ENCODE measurements at regions not wholly inside any gene's neighbourhood (a gene's known extent, or its start where the extent isn't known, plus 50 kb on each side); places are given as distances from the start of the nearest gene placed in this dataset.
A peak's percentile ranks its signal among the peaks of the same experiment; 100 is the strongest.
"Not testable (repeated sequence)": the region's sequence is repeated elsewhere in the genome, so short reads cannot be mapped to it uniquely, and the experiment has no call there.

DNA sequence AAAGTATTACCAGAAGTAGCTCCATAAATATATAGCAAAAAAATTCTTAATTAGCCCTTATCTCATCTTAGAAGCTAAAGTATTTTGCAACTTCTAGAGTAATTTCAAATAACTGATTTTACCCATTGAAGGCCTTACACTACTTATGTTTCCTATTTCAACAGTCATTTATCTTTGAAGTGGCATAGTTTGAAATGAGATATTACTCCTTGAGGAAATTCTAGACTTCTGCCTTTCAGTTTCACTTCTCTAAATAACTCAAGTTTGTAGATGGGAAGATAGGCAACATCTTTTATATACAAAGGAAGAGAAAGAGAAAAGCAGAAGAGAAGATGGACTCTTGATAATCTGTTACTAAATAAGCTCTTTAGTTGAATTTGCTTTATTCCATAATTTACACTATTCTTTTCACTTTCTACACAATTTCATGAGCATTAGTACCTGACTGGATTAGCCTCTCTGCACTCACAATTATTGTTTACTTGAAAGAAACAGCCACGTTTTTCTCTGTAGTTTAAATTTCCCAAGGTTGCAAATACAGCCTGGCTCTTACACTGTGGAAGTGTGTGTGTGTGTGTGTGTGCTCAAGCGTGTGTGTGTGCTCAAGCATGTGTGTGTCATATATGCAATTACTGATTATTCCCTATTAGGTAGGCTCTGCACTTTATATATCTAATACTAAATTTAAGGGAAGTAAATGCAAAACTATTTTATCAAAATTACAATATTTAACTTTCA is 60.6 kb upstream of the EMB start:
- TF ChIP-seq CTCF (IDR thresholded peaks at IDR 0.05) (no peak), ZFX (IDR thresholded peaks at IDR 0.05; ENCODE audit: borderline replicate concordance) (no peak)
- no peak overlapping the region for H3K27ac ChIP-seq

DNA sequence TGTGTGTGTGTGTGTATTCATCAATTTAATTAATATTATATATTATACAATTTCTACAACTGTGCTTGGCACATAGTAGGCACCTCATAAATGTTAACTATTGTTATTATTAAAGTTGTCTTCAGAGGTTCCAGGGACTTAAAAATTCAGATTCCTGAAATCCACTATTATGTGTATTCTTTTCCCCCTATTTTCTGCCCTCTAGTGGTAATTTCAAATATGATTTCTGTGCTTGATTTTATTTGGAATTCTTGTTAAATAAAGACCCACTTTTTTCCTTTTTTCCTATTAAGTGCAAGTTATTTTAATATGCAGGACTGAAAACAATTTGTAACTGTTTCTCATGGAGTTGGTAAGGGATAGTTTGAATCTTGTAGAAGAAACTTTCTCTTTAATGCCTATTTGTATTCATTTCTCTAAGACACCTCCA is 72.0 kb upstream of the EMB start:
- peak; percentile 59 for TF ChIP-seq CTCF (IDR thresholded peaks at IDR 0.05)
- H3K27ac ChIP-seq = not testable (repeated sequence)

GRCh38 chr5:50521060-50521459 is 80.0 kb upstream of the EMB start:
- H3K27ac ChIP-seq = not testable (repeated sequence)

DNA sequence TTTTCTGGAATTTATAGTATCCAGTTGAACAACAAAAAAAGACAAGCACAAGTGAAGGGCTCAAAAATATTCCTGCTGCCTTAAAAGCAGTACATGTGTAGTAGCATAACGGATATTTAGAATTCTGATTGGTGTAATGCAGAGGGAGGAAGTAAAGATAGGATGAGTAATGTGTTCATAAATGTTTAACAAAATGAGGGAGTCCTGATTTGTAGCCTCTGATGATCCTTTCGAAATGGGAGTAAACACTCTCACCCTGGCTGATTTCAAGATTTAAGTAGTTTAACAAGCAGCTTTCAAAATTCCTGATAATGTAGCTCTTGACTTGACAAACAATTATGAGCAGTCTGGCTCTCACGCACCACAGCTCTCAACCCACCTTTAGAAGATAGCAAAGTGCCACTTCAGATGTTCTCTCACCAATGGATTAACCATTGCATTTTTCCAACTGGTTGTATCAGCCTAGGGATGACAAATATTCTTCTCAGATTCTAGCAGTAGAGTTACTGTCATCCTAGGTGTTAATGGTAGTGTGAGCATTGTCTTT is 86.5 kb upstream of the EMB start:
- H3K27ac ChIP-seq = not testable (repeated sequence)

DNA sequence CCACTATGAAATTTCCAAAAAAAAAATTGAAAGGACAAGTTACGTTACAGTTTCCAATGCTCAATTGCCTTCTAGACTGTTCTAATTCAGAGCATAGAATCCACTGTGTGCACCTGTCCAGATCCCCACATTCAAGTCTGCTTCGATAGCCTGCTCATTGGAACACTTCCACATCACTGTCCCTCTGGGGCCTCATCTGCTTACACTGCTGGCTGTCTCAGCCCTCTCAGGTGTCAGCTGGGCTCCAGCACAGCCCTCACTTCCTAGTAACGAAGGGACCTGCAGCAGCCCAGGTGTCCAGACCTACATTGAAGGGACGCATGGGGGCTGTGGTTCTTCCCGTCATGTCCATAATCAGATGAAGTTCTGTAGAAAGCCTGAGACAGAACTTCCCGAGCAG is 94.3 kb upstream of the EMB start:
- TF ChIP-seq ZFX (IDR thresholded peaks at IDR 0.05; ENCODE audit: borderline replicate concordance) (no peak), CTCF (IDR thresholded peaks at IDR 0.05) (no peak)
- no peak overlapping the region for H3K27ac ChIP-seq

GRCh38 chr5:50537534-50537933 is 96.4 kb upstream of the EMB start:
- H3K27ac ChIP-seq = not testable (repeated sequence)

GRCh38 chr5:50547303-50547702 is 106.2 kb upstream of the EMB start:
- TF ChIP-seq CTCF (IDR thresholded peaks at IDR 0.05) (no peak), ZFX (IDR thresholded peaks at IDR 0.05; ENCODE audit: borderline replicate concordance) (no peak)
- no peak overlapping the region for H3K27ac ChIP-seq

DNA sequence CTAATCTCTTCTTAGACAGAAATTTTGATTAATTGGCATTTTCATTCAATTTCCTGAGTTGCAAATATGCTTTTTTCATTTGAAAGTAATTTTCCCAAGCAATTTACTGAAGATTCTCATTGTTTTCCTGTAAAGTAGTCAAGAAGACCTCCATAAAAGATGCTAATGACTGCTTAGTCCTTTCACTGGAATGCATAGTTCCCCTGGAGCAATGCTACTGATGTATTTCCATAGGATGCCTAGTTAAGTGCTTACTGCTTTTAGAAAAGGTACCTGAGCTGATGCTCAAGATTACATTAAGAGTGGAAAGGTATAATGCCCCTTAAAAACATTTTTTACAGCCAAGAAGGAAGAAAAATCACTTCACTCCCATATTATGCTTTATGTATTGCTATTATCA is 109.2 kb upstream of the EMB start:
- no peak overlapping the region for H3K27ac ChIP-seq
- TF ChIP-seq CTCF (IDR thresholded peaks at IDR 0.05) = no peak
- no peak for TF ChIP-seq ZFX (IDR thresholded peaks at IDR 0.05; ENCODE audit: borderline replicate concordance)

DNA sequence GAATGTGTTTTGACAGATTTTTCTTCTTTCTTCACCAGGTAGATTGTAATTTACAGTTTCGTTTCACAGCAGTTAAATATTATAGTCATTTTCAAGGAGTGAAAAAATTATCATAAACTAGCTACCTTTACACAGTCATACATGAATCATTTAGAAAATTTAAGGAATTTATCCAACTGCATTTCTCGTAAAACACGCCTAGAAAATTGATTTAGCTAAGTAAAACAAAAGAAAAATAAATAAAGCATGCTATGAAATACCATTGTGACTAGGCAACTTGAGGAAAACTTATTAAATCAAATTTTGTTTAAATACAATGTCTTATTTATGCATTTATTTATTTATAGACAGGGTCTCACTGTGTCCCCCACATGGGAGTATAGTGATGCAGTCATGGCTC is 109.9 kb upstream of the EMB start:
- TF ChIP-seq ZFX (IDR thresholded peaks at IDR 0.05; ENCODE audit: borderline replicate concordance) = no peak
- TF ChIP-seq CTCF (IDR thresholded peaks at IDR 0.05) = no peak
- H3K27ac ChIP-seq = no peak overlapping the region
